WTC11 (cell line): ENCODE measurements at regions not wholly inside any gene's neighbourhood (a gene's known extent, or its start where the extent isn't known, plus 50 kb on each side); places are given as distances from the start of the nearest gene placed in this dataset.

Experiments
- ATAC-seq: fragments of 200-7000 bp; cut with Tn5 transposase; 2 replicates; pipeline ENCODE4 v1.10.0; 2021; ENCODE audit warnings: mild to moderate bottlenecking, moderate library complexity
- CTCF ChIA-PET: fragments of 300-600 bp; sonication (Branson Sonifier 250); formaldehyde crosslinking; loops from one replicate; lab custom pipeline; 2021; ENCODE audit warnings: antibody characterized with exemption; lab: Charles Lee
- POLR2A ChIA-PET: fragments of 350-600 bp; sonication (Branson Sonifier 250); formaldehyde crosslinking; loops from one replicate; lab custom pipeline; 2021; ENCODE audit warnings: antibody characterized with exemption; lab: Charles Lee
- DNase-seq: peaks from one replicate; pipeline ENCODE4 v3.0.0; 2021; ENCODE audit warnings: low spot score
- H3K27ac Mint-ChIP-seq: 2 replicates; pipeline ENCODE4 v1.8.0; 2021; ENCODE audit warnings: mixed read lengths
- H3K27me3 Mint-ChIP-seq: 2 replicates; pipeline ENCODE4 v1.8.0; 2021; ENCODE audit warnings: low read depth, mild to moderate bottlenecking, moderate library complexity, mixed read lengths
- H3K36me3 Mint-ChIP-seq: 2 replicates; pipeline ENCODE4 v1.8.0; 2021; ENCODE audit warnings: mixed read lengths
- H3K4me1 Mint-ChIP-seq: 2 replicates; pipeline ENCODE4 v1.8.0; 2022; ENCODE audit warnings: mixed read lengths
- H3K4me3 Mint-ChIP-seq: 2 replicates; pipeline ENCODE4 v1.8.0; 2021; ENCODE audit warnings: mild to moderate bottlenecking, moderate library complexity, mixed read lengths
- H3K9me3 Mint-ChIP-seq: 2 replicates; pipeline ENCODE4 v1.8.0; 2021; ENCODE audit warnings: mixed read lengths
- AR ChIP-seq: fragments of 250-450 bp; sonication (Bioruptor Pico); IDR thresholded peaks from 2 replicates; pipeline ENCODE4 v1.9.0; 2021; ENCODE audit warnings: mild to moderate bottlenecking
- ATF3 ChIP-seq: sonication (generic); formaldehyde crosslinking; conservative IDR thresholded peaks from 2 replicates; pipeline ENCODE4 v1.8.1; 2022; ENCODE audit warnings: mild to moderate bottlenecking, missing genetic modification reagents
- E2F4 ChIP-seq: sonication (generic); formaldehyde crosslinking; IDR thresholded peaks from 2 replicates; pipeline ENCODE4 v1.8.1; 2022; ENCODE audit warnings: low read depth, mild to moderate bottlenecking, moderate library complexity, missing genetic modification reagents, borderline replicate concordance
- NR3C1 ChIP-seq: sonication (generic); formaldehyde crosslinking; conservative IDR thresholded peaks from 2 replicates; pipeline ENCODE4 v1.8.1; 2023; ENCODE audit warnings: low read depth, mild to moderate bottlenecking, missing genetic modification reagents
- SMAD4 ChIP-seq: sonication (generic); formaldehyde crosslinking; IDR thresholded peaks from 2 replicates; pipeline ENCODE4 v1.8.0; 2022; ENCODE audit warnings: mild to moderate bottlenecking, missing genetic modification reagents
- TCF7 ChIP-seq: sonication (generic); formaldehyde crosslinking; IDR thresholded peaks from 2 replicates; pipeline ENCODE4 v1.8.0; 2022; ENCODE audit warnings: mild to moderate bottlenecking, low read depth, missing genetic modification reagents, moderate library complexity
- ZMAT4 ChIP-seq: fragments of 250-450 bp; sonication (Bioruptor Pico); IDR thresholded peaks from 2 replicates; pipeline ENCODE4 v1.9.0; 2021; ENCODE audit warnings: mild to moderate bottlenecking
- ZNF232 ChIP-seq: sonication (generic); formaldehyde crosslinking; IDR thresholded peaks from 2 replicates; pipeline ENCODE4 v1.8.0; 2022; ENCODE audit warnings: mild to moderate bottlenecking, missing genetic modification reagents

GRCh38 chr1:185367218-185367617 is 50.2 kb upstream of the IVNS1ABP start:
- DNase-seq (no peak), ATAC-seq (no peak)
- TF ChIP-seq NR3C1 (CRISPR knock-in tag) (no peak), ZNF232 (CRISPR knock-in tag) (no peak), SMAD4 (CRISPR knock-in tag) (no peak), TCF7 (CRISPR knock-in tag) (no peak), E2F4 (CRISPR knock-in tag) (no peak), ATF3 (CRISPR knock-in tag) (no peak), ZMAT4 (CRISPR knock-in tag) (no peak), AR (CRISPR knock-in tag) (no peak)
- Mint-ChIP-seq H3K36me3 (peaks cover 5% of the 10 kb centered on the region), H3K27ac (no peak overlapping the region), H3K4me3 (no peak overlapping the region), H3K9me3 (peaks cover 30% of the 10 kb centered on the region), H3K27me3 (no peaks in the 10 kb centered on the region), H3K4me1 (peaks cover 18% of the 10 kb centered on the region)
- ChIA-PET POLR2A (no interaction called here), CTCF (no interaction called here)
